GM20431 (cell line): ENCODE measurements at regions not wholly inside any gene's neighbourhood (a gene's known extent, or its start where the extent isn't known, plus 50 kb on each side); places are given as distances from the start of the nearest gene placed in this dataset.

ENCODE experiments used
- in situ Hi-C: fragments of 300-500 bp; cut with MseI, MboI; formaldehyde crosslinking; loops from one replicate; pipeline ENCODE4 v1.15.0; 2020; ENCODE audit warnings: low sequenced_read_pairs; ENCODE audit not compliant: unreplicated experiment

GRCh38 chr9:20291201-20291600 is 331.1 kb downstream of the MLLT3 start:
- in situ Hi-C loops = no loop called here

GRCh38 chr9:20290257-20290656 is 332.0 kb downstream of the MLLT3 start:
- in situ Hi-C loops = no loop called here

DNA sequence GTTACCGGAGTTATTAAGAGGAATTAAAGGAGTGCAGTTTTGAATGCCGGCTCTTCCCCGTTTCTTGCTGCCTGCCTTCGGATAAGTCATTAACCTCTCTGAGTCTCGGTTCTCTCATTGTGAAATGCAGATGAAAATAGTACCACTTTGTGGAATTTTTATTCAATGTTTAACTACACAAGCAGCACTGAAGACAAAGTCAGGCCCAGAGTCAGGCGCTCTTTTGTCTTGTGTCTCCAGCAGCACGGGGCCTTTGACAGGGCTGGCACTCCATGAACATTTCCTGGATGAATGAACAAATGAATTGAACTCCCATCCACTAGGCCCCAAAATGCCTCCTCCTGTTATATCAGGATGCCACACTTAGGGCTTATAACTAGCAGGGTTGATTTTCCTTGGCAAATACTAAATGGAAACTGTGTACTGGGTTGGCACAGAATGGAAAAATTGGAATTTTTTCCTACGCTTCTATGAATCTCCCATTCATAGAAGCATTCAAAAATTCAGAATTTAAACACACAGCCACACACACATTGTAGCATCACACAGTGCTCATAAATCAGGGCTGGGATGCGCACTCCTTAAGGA is 332.8 kb downstream of the MLLT3 start:
- in situ Hi-C loops = no loop called here

DNA sequence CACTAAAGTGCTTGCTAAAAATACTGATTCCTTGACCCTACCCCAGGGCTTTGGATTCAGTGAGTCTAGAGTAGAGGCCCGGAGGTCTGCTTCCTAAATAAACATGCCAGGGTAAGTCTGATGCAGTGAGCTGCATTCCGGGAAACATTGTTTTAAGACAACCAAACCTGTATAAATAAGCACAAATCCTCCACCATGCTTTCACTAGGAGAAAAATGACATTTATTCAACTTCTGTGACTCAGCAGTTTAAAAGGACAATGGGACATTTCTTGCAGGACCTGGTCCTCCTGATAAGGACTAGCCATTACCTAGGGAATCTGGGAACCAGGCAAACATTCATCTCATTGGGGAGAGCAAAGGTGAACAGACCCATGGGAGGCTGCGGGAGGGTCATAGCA is 335.3 kb downstream of the MLLT3 start:
- in situ Hi-C loops = no loop called here

GRCh38 chr9:20286154-20286700 is 336.1 kb downstream of the MLLT3 start:
- in situ Hi-C loops = no loop called here

DNA sequence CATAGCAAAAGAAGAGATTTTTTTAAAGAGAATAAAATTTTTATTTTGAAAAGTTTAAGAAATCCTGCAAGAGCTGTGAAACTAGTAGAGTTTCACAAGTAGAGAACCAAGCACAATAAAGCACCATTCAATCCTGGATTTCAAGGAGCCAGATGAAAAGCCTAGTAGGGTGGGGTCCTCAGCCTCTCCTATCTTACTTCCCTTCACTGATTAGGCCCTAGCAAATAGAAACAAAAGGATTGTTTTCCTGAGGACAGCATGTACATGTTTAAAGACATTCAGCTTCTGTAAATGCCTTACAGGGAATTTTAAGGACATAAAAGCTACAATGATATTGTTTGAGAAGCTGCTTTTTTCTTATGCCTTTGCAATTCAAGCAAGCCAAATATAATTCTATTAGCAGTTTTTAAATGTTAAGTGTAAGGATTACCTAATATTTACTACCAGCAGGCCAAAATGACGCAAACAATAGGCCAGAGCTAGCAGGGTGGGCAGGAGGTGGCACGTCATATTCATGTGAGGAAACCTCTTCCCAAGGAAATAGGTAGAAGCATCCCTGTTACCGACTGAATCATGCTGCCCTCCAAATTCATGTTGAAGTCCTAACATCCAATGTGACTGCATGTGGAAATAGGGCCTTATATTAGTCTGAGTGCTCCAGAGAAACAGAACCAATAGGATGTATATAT is 337.6 kb downstream of the MLLT3 start:
- in situ Hi-C loops = no loop called here

DNA sequence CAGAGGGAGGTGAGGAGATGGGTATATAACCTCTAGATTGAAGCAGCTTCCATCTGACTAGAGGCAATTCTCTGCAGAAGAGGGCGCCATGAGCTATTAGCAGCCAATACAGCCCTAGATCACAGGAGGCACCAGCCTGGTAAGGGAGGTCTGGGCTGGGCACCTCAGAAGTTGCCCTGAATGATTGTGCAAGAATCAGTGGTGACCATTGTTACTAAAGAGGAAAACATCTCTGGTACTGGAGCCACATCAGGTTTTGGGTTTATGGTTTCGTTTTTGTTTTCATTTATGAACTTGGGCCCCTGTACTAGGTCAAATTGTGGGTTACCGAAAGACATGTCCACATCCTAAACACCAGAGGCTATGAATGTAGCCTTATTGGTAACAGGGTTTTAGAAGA is 342.0 kb downstream of the MLLT3 start:
- in situ Hi-C loops = no loop called here

DNA sequence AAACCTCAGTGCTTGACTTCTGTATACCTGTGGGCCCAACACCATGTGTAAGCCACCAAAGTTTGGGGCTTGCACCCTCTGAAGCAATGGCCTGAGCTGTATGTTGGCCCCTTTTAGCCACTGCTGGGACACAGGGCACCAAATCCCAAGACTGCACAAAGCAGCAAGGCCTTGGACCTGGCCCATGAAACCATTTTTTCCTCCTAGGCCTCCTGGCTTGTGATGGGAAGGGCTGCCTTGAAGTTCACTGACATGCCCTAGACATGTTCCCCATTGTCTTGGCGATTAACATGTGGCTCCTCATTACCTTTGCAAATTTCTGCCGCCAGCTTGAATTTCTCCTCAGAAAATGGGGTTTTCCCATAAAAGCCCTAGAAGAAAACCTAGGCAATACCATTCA is 345.5 kb downstream of the MLLT3 start:
- in situ Hi-C loops = no loop called here

DNA sequence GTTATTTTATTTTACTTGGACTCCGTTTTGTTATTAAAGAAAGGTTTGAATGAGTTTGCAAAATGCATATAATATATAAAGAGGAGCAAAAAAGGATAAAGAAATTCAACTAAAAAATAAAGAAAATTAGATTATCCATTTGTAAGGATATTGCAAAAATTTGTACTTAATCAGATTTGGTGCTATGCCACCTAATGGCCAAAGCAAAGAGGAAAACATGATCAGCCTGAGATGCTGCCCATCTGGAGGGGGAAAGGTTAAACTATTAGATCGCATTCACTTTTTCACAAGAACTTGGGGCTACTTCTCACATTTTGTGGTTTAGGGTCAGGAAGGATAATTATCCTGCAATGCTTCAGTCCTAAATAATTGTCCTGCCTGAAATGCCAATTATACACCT is 350.6 kb downstream of the MLLT3 start:
- in situ Hi-C loops = no loop called here

GRCh38 chr9:20271096-20271495 is 351.2 kb downstream of the MLLT3 start:
- in situ Hi-C loops = no loop called here

DNA sequence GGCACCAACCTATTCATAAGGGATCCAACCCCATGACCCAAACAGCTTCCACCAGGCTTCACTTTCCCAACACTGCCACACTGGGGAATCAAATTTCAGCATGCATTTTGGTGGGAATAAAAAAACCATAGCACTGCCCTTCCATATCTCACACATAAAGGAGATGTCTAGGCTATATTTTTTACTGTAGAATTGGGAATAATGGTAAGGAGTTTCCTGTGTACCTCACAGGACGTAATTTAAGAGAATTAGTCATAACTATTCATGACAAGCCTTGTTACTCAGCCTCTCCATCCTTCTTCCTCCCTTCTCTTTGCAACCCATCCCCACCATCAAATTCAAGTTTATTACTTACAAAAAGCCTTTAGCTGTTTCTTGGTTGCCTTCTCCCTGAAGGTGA is 352.1 kb downstream of the MLLT3 start:
- in situ Hi-C loops = no loop called here

DNA sequence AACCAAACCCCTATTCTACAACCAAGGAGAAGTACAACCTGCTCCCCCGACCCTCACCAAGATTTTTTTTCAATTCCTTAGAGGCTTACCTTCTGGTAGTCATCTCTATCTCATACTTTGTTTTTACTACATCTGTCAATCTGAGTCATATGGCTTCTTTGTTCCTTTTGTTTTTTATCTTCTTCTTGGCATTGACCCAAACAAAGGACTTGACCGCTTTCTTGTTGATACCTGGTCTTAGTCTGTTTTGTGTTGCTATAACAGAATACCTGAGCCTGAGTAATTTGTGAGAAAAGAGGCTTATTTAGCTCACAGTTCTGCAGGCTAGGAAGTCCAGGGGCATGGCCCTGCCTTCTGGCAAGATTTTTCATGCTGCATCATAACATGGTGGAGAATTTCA is 352.7 kb downstream of the MLLT3 start:
- in situ Hi-C loops = no loop called here

DNA sequence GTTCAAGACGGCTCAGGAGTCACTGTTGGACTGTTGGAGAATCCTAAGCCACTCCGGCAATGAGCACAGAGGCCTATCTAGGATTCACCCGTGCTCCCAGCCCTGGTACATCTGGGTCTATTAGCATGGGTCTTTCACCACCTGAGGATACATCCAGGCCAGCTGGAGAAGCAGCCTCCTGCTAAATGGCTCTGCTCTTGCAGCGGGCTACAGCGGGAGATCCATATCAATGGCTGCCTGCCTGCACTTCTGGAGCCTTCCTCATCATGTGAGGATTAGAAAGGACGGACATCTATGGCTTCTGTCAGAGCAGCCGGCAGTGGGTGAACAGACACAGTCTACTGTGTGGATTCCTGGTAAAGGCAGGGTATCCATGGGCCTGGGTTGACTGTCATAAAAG is 357.4 kb downstream of the MLLT3 start:
- in situ Hi-C loops = no loop called here

DNA sequence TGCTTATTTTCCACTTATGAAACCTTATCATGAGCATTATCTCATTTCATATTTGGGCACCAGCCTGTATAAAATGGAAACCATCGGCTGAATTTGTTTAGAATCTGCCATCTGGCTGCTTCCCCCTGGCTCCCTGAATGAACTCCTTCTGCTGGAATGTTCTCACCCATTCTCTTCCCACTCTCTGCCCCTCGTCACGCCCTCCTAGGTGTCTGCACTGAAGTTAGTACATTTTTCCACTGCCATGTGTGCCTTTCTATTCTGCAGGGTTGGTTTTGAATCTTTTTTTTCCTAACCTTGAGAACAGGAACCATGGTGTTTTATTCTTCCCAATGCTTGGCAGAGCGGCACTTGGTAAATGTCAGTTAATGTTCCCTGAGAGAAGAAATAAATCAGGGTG is 359.7 kb downstream of the MLLT3 start:
- in situ Hi-C loops = no loop called here

GRCh38 chr9:20256284-20256948 is 365.9 kb downstream of the MLLT3 start:
- in situ Hi-C loops = no loop called here

- in situ Hi-C loops = no loop called here
Measured at GRCh38 chr9:20255052-20255451, 367.2 kb downstream of the MLLT3 start.

DNA sequence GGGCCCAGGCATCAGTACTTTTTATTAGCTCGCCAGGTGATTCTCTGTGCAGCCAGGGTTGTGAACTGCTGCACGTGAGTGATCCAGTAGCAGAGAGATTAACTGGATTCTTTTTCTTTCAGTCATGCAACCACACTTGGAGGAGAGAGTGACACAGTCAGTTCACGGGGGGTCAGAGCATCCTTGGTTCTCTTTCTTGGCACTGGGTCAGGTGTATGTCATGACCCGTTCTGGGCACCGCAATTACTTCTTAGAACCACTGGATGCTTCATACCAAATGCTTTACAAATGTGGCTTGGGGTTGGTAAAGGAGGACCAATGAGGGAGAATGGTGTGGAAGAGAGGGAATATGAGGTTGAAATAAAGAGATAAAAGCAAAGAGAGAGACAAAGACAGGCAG is 368.7 kb downstream of the MLLT3 start:
- in situ Hi-C loops = no loop called here

GRCh38 chr9:20252778-20253177 is 369.5 kb downstream of the MLLT3 start:
- in situ Hi-C loops = no loop called here

GRCh38 chr9:20250791-20251190 is 371.5 kb downstream of the MLLT3 start:
- in situ Hi-C loops = no loop called here

DNA sequence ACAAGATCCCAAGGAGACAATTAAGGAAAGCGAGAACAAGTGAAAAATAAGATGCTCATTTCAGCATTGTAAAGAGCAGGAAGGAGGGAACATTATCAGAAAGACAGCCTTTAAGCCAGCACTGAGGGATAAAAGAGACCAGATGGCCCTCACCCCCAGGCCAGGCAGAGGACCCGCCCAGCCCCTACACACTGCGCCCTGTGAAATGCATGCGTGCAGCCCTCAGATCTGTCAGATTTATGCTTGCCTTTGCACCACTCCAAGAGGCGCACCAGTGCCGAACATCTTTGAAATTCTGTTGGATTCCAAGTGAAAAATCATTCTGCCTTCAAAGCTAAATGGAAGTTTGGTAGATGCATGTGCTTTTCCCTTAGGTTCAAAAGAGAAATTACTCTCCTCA is 378.0 kb downstream of the MLLT3 start:
- in situ Hi-C loops = no loop called here

DNA sequence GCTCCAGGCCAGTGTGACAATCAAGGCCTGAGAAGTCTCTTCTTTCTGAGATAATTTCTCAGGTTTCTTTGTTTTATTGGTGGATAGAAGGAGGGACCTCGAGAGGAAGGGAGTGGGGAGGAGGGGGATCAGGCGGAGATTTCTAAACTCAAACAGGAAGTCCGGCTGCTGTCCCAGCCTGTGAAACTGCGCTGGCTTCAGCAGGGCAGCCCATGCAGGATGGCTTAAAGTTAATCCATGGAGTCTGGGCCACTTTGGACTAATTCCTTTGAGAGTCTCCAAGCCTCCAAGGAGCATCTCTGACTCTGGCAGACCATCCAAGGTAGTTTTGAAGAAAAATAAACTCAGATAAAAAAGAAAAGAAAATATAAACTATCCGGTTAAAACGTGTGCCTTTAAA is 378.5 kb downstream of the MLLT3 start:
- in situ Hi-C loops = no loop called here
